Activated CD4-positive, alpha-beta memory T cell treated with anti-CD3 and anti-CD28 coated beads, Interleukin-2, amount 10 ng/mL, durations not matched to agents 7 days and 5 days (primary cell): ENCODE measurements at regions not wholly inside any gene's neighbourhood (a gene's known extent, or its start where the extent isn't known, plus 50 kb on each side); places are given as distances from the start of the nearest gene placed in this dataset.
"Not testable (repeated sequence)": the region's sequence is repeated elsewhere in the genome, so short reads cannot be mapped to it uniquely, and the experiment has no call there.

Experiments used
- CTCF ChIA-PET: fragments of 350-600 bp; sonication (Branson Sonifier 250); formaldehyde crosslinking; loops from one replicate; lab custom pipeline; 2021; ENCODE audit warnings: antibody characterized with exemption, inconsistent platforms; lab: Charles Lee
- POLR2A ChIA-PET: fragments of 350-600 bp; sonication (Branson Sonifier 250); formaldehyde crosslinking; loops from one replicate; lab custom pipeline; 2021; ENCODE audit warnings: antibody characterized with exemption; lab: Charles Lee
- DNase-seq: peaks from one replicate; pipeline ENCODE4 v3.0.0-alpha.2; 2020
- H3K27ac Mint-ChIP-seq: one replicate; pipeline ENCODE4 v1.8.0; 2021; ENCODE audit warnings: mild to moderate bottlenecking, mixed read lengths
- H3K27me3 Mint-ChIP-seq: one replicate; pipeline ENCODE4 v1.8.0; 2021; ENCODE audit warnings: mixed read lengths
- H3K36me3 Mint-ChIP-seq: one replicate; pipeline ENCODE4 v1.8.0; 2021; ENCODE audit warnings: low read depth, mixed read lengths
- H3K4me1 Mint-ChIP-seq: one replicate; pipeline ENCODE4 v1.8.0; 2021; ENCODE audit warnings: mixed read lengths
- H3K4me3 Mint-ChIP-seq: one replicate; pipeline ENCODE4 v1.8.0; 2021; ENCODE audit warnings: mild to moderate bottlenecking, mixed read lengths
- H3K9me3 Mint-ChIP-seq: one replicate; pipeline ENCODE4 v1.8.0; 2021; ENCODE audit warnings: mixed read lengths

- H3K27ac Mint-ChIP-seq: peak overlapping the region; percentile 49
- H3K9me3 Mint-ChIP-seq, H3K36me3 Mint-ChIP-seq, H3K27me3 Mint-ChIP-seq, H3K4me1 Mint-ChIP-seq, POLR2A ChIA-PET, H3K4me3 Mint-ChIP-seq, CTCF ChIA-PET: not testable (repeated sequence)
- peak; percentile 27 for DNase-seq
Measured at GRCh38 chr1:145191272-145191675, 50.7 kb downstream of the PPIAL4D start.

DNA sequence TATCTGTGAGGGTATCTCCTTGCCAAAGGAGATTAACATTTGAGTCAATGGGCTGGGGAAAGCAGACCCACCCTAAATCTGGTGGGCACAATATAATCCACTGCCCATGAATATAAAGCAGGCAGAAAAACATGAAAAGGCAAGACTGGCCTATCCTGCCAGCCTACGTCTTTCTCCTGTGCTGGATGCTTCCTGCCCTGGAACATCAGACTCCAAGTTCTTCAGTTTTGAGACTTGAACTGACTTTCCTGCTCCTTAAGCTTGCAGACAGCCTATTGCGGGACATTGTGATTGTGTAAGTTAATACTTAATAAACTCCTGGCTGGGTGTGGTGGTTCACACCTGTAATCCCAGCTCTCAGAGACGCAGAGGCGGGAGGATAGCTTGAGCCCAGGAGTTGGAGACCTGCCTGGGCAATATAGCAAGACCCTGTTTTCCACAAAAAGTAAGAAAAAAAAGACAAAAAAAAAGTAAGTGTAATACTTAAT is 52.4 kb downstream of the PPIAL4D start:
- Mint-ChIP-seq H3K4me3 (peak overlapping the region; percentile 17), H3K27ac (peak overlapping the region; percentile 75)
- H3K9me3 Mint-ChIP-seq, CTCF ChIA-PET, H3K4me1 Mint-ChIP-seq, POLR2A ChIA-PET, H3K36me3 Mint-ChIP-seq, H3K27me3 Mint-ChIP-seq, DNase-seq: not testable (repeated sequence)

DNA sequence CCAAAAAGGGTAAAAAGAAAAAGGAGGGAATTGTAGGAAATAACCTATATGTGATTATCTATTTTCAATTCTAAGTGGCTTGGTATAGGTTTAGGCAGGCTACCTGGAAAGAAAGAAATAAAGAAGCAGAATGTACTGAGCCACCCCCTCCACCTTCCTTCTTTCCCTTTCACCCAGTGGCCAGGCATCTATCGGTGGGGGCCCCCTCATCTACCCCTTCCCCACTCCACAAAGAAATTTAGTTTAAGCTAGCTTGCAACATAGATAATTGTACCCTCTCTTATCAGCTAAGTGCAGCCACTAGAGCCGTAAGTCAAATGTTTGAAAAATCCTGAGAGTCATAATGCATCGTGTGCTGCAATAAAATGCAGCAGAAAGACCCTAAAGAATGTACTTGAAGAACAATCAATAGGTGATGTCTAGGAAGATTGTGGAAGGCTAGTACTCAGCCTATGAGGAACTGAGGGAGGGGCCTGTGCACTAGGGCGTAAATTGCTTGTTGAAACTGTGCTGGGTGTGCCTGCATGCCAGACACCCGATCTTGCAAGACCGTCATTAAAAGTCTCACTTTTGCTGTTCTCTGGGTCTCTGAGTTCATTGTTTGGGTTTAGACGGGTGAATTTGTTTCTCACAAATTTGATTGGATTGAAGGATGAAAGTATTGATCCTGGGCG is 53.0 kb downstream of the PPIAL4D start:
- not testable (repeated sequence) for H3K9me3 Mint-ChIP-seq, DNase-seq

GRCh38 chr1:145182606-145183413 is 59.2 kb downstream of the PPIAL4D start:
- H3K27me3 Mint-ChIP-seq, H3K9me3 Mint-ChIP-seq, H3K4me3 Mint-ChIP-seq, DNase-seq, H3K36me3 Mint-ChIP-seq, H3K27ac Mint-ChIP-seq, CTCF ChIA-PET, POLR2A ChIA-PET, H3K4me1 Mint-ChIP-seq: not testable (repeated sequence)

More for the DNA sequence above, 53.0 kb downstream of the PPIAL4D start:
- H3K36me3 Mint-ChIP-seq, POLR2A ChIA-PET, CTCF ChIA-PET, H3K4me1 Mint-ChIP-seq, H3K27me3 Mint-ChIP-seq: not testable (repeated sequence)
- Mint-ChIP-seq H3K27ac (peak overlapping the region; percentile 75), H3K4me3 (peak overlapping the region; percentile 17)

DNA sequence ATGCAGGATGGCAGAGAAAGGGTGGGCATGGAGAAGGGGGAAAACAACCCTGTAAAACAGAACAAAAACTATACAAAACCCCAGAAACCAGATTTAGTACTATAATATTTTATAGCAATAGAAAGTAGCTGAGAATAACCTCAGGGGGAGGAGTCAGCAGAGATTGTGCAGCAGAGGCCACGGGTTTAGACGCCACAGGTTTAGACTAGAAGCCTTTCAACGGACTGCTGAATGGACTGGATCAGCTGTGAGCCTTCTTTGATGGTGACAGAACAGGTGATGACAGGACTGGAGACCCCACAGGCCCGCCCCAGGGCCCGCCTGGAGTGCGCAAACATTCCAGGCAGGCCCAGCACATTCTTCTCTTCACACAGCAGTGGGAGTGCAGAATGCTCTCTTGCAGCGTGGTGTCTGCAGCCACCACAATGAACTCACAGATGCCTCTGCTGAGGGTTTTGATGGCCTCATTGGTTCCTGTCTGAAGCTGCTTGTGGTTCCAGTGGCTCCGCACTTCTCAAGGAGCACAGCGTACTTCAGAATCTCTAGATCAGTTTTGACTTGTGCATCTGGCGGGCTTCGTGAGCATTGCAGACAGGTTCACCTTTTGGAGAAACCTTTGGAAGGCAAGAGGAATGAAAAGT is 65.6 kb downstream of the PPIAL4D start:
- CTCF ChIA-PET, H3K27me3 Mint-ChIP-seq, H3K36me3 Mint-ChIP-seq, H3K9me3 Mint-ChIP-seq, H3K27ac Mint-ChIP-seq, POLR2A ChIA-PET, H3K4me3 Mint-ChIP-seq, H3K4me1 Mint-ChIP-seq: not testable (repeated sequence)
- peak; percentile 25 for DNase-seq

- H3K27me3 Mint-ChIP-seq, H3K27ac Mint-ChIP-seq, H3K9me3 Mint-ChIP-seq, CTCF ChIA-PET, DNase-seq, POLR2A ChIA-PET, H3K4me1 Mint-ChIP-seq, H3K4me3 Mint-ChIP-seq, H3K36me3 Mint-ChIP-seq: not testable (repeated sequence)
Measured at GRCh38 chr1:145174377-145174776, 67.6 kb downstream of the PPIAL4D start.

DNA sequence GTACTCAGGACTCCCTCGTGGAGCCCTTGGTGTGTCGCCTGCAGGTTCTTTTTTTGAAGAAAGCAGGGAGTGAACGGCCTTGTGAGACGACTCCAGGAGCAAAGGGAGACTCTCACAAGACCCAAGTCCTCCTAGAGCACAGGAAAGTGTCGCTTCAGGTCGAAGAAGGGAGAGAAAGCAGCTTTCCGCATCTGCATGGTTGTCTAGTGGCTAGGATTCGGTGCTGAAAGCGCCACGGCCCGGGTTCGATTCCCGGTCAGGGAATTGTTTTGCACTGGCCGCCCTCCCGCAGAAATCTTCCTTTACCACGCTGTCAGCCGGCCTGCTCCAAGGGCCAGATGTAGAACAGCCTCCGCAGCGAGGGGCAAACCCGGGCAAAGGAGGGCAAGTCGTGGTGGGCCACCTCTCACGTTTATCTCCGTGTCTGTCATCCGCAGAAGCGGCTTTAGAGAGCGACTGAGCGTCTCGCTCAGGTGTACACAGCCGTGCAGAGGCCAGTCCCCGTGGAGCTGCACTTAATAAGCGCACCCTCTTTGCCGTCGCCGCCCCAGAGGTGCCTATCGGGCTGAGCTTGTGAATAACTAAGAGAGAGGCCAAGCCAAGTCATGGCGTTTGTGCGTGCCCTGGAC is 72.6 kb downstream of the FAM72D start:
- H3K9me3 Mint-ChIP-seq, H3K27me3 Mint-ChIP-seq, DNase-seq, POLR2A ChIA-PET, H3K36me3 Mint-ChIP-seq, H3K27ac Mint-ChIP-seq, H3K4me3 Mint-ChIP-seq, CTCF ChIA-PET, H3K4me1 Mint-ChIP-seq: not testable (repeated sequence)

DNA sequence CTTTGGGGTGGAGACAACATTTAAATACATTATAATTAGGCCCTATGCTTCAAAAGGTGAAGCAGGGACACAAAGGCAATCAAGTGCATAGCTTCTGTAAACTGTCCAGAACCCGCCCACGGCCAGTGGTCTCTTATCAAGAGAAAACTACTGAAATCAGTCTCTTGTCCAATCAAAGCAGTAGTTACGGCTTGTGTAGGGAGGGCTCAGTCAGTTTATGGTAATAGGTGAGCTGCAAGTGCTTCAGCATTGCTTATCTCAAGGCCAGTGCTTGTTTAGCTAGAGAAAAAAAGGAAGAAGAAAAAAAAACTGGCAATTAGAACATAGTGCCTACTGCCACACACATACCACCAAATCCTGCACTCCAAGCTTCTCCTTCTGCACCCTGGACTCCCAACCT is 68.6 kb downstream of the FAM72D start:
- H3K4me1 Mint-ChIP-seq, H3K27me3 Mint-ChIP-seq, H3K27ac Mint-ChIP-seq, DNase-seq, POLR2A ChIA-PET, H3K36me3 Mint-ChIP-seq, H3K4me3 Mint-ChIP-seq, H3K9me3 Mint-ChIP-seq, CTCF ChIA-PET: not testable (repeated sequence)
